ENCODE measurements at regions not wholly inside any gene's neighbourhood (a gene's known extent, or its start where the extent isn't known, plus 50 kb on each side); places are given as distances from the start of the nearest gene placed in this dataset.

DNA sequence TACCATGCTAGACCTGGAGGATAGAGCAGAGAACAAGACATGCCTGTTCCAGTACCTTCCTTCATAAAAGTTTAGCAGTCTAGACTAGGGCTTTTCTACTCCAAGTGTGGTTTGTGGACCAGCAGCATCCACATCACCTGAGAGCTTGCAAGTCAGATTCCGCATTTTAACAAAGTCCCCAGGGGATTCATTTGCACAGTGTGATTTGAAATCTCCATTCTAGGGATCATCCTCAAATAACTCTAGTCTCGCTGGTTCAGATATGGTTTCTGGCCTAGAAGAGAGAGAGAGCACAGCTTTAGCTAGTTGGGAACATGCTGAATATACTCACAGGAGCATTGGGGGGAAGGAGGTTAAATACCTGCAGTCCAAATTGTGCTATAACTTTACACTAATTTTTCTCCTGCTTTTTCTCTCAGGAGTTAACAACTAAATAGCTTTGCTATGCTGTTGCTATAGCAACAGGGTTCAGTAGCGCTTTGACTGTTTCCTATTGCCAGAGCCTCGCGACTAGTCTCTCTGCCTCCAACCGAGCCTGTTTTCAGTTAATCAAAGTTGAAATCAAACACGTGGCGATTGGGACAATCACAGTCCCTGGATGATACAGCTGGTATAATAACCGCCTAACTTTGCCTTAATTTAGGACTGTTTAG, 64.0 kb upstream of the RASGRF1 start:
- TF ChIP-seq, protein P1, sequence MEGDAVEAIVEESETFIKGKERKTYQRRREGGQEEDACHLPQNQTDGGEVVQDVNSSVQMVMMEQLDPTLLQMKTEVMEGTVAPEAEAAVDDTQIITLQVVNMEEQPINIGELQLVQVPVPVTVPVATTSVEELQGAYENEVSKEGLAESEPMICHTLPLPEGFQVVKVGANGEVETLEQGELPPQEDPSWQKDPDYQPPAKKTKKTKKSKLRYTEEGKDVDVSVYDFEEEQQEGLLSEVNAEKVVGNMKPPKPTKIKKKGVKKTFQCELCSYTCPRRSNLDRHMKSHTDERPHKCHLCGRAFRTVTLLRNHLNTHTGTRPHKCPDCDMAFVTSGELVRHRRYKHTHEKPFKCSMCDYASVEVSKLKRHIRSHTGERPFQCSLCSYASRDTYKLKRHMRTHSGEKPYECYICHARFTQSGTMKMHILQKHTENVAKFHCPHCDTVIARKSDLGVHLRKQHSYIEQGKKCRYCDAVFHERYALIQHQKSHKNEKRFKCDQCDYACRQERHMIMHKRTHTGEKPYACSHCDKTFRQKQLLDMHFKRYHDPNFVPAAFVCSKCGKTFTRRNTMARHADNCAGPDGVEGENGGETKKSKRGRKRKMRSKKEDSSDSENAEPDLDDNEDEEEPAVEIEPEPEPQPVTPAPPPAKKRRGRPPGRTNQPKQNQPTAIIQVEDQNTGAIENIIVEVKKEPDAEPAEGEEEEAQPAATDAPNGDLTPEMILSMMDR (conservative IDR thresholded peaks at IDR 0.05), result no peak
- TF ChIP-seq EZH2 (IDR thresholded peaks at IDR 0.05; ENCODE audit: low read depth), result no peak
